ENCODE measurements at regions not wholly inside any gene's neighbourhood (a gene's known extent, or its start where the extent isn't known, plus 50 kb on each side); places are given as distances from the start of the nearest gene placed in this dataset.

GRCh38 chr16:79348521-79349306 lies 251.8 kb downstream of the MAF start:
- no peaks in the 10 kb centered on the region for H3K36me3 ChIP-seq (ENCODE audit: control insufficient read depth in 1 of 2, insufficient read depth in 2 of 2, low read length in 2 of 2)
- no peaks in the 10 kb centered on the region for H3K4me1 ChIP-seq (ENCODE audit: control insufficient read depth in 1 of 2, insufficient read depth in 2 of 2, low read length in 2 of 2)
- no peak overlapping the region for H2AFZ ChIP-seq (ENCODE audit: low read depth, low read length, poor library complexity, severe bottlenecking)
- H3K27ac ChIP-seq (ENCODE audit: low read depth, low read length): no peak overlapping the region
- H3K4me2 ChIP-seq (ENCODE audit: low read length): no peak overlapping the region
- intact Hi-C loops (cut with micrococcal nuclease): no loop called here
- ChIA-PET CTCF (no interaction called here), RAD21 (ENCODE audit: low non-redundant PET in 1 of 2, low total read pairs in 2 of 2, uncharacterized antibody in 2 of 2, unreplicated experiment in 2 of 2) (no interaction called here), POLR2A (no interaction called here)
- TF ChIP-seq EZH2 (IDR thresholded peaks at IDR 0.05): no peak
- TF ChIP-seq SIN3A (IDR thresholded peaks at IDR 0.05; ENCODE audit: low read depth): no peak
- TF ChIP-seq EGR1 (IDR thresholded peaks at IDR 0.05; ENCODE audit: low read depth): no peak
- no peak for TF ChIP-seq POLR2AphosphoS5 (IDR thresholded peaks at IDR 0.05; ENCODE audit: low read depth, low read length)
- no peak for TF ChIP-seq ZFX (IDR thresholded peaks at IDR 0.05)
- no peak for TF ChIP-seq SRF (IDR thresholded peaks at IDR 0.05; ENCODE audit: low read depth)
- ATAC-seq (no peak), DNase-seq (ENCODE audit: low read depth, low spot score) (no peak)
- no peak overlapping the region for H3K9ac ChIP-seq (ENCODE audit: low read length)
- no peaks in the 10 kb centered on the region for H3K9me2 ChIP-seq (ENCODE audit: insufficient read depth)
- H3K9me3 ChIP-seq (ENCODE audit: control insufficient read depth in 1 of 2, insufficient read depth in 1 of 2, low read depth in 1 of 2, low read length in 2 of 2): peaks cover 28 to 41% of the 10 kb centered on the region in 2 experiments; a peak in 2 of 4 replicates
- no TSS peak for BruUV-seq (replicated peaks)
- no peaks in the 10 kb centered on the region for H3K79me2 ChIP-seq (ENCODE audit: insufficient read depth, low read length)
- no peak overlapping the region for H3K4me3 ChIP-seq (replicated peaks in 1 of 2; ENCODE audit: low read depth in 1 of 2, low read length in 2 of 2)
- H3K27me3 ChIP-seq (ENCODE audit: insufficient read depth, low read length): no peaks in the 10 kb centered on the region
- H4K20me1 ChIP-seq (ENCODE audit: insufficient read depth): no peaks in the 10 kb centered on the region

GRCh38 chr16:79347277-79347676 lies 253.3 kb downstream of the MAF start:
- Histone ChIP-seq H3K9me3 (ENCODE audit: control insufficient read depth in 1 of 2, insufficient read depth in 1 of 2, low read depth in 1 of 2, low read length in 2 of 2) (peaks cover 26 to 42% of the 10 kb centered on the region in 2 experiments; a peak in 2 of 4 replicates), H3K4me2 (ENCODE audit: low read length) (no peak overlapping the region), H3K79me2 (ENCODE audit: insufficient read depth, low read length) (no peaks in the 10 kb centered on the region), H3K4me3 (replicated peaks in 1 of 2; ENCODE audit: low read depth in 1 of 2, low read length in 2 of 2) (no peak overlapping the region), H2AFZ (ENCODE audit: low read depth, low read length, poor library complexity, severe bottlenecking) (no peak overlapping the region), H3K4me1 (ENCODE audit: control insufficient read depth in 1 of 2, insufficient read depth in 2 of 2, low read length in 2 of 2) (no peaks in the 10 kb centered on the region), H3K9ac (ENCODE audit: low read length) (no peak overlapping the region), H3K27me3 (ENCODE audit: insufficient read depth, low read length) (no peaks in the 10 kb centered on the region), H3K36me3 (ENCODE audit: control insufficient read depth in 1 of 2, insufficient read depth in 2 of 2, low read length in 2 of 2) (no peaks in the 10 kb centered on the region), H4K20me1 (ENCODE audit: insufficient read depth) (no peaks in the 10 kb centered on the region), H3K9me2 (ENCODE audit: insufficient read depth) (no peaks in the 10 kb centered on the region), H3K27ac (ENCODE audit: low read depth, low read length) (no peak overlapping the region)
- ChIA-PET CTCF (no interaction called here), POLR2A (no interaction called here), RAD21 (ENCODE audit: low non-redundant PET in 1 of 2, low total read pairs in 2 of 2, uncharacterized antibody in 2 of 2, unreplicated experiment in 2 of 2) (no interaction called here)
- DNase-seq (ENCODE audit: low read depth, low spot score) (no peak), ATAC-seq (no peak)
- intact Hi-C loops (cut with micrococcal nuclease): no loop called here
- no TSS peak for BruUV-seq (replicated peaks)
- TF ChIP-seq POLR2AphosphoS5 (IDR thresholded peaks at IDR 0.05; ENCODE audit: low read depth, low read length) (no peak), TCF7L2 (IDR thresholded peaks at IDR 0.05; ENCODE audit: borderline replicate concordance, extremely low read depth, insufficient read depth, insufficient read length) (no peak), ATF3 (IDR thresholded peaks at IDR 0.05) (no peak), SIN3A (IDR thresholded peaks at IDR 0.05; ENCODE audit: low read depth) (no peak), REST (IDR thresholded peaks at IDR 0.05; ENCODE audit: low read depth) (no peak), EGR1 (IDR thresholded peaks at IDR 0.05; ENCODE audit: low read depth) (no peak), ELF1 (IDR thresholded peaks at IDR 0.05; ENCODE audit: borderline replicate concordance, low read depth) (no peak), CEBPB (IDR thresholded peaks at IDR 0.05; ENCODE audit: low read depth) (no peak), EZH2 (IDR thresholded peaks at IDR 0.05) (no peak), ZBTB33 (IDR thresholded peaks at IDR 0.05; ENCODE audit: extremely low read depth, insufficient replicate concordance, low read length) (no peak), JUND (IDR thresholded peaks at IDR 0.05) (no peak), ZFX (IDR thresholded peaks at IDR 0.05) (no peak), YY1 (IDR thresholded peaks at IDR 0.05; ENCODE audit: extremely low read depth, insufficient replicate concordance, low read depth, low read length) (no peak)
